ENCODE measurements at regions not wholly inside any gene's neighbourhood (a gene's known extent, or its start where the extent isn't known, plus 50 kb on each side); places are given as distances from the start of the nearest gene placed in this dataset.
A peak's percentile ranks its signal among the peaks of the same experiment; 100 is the strongest.

DNA sequence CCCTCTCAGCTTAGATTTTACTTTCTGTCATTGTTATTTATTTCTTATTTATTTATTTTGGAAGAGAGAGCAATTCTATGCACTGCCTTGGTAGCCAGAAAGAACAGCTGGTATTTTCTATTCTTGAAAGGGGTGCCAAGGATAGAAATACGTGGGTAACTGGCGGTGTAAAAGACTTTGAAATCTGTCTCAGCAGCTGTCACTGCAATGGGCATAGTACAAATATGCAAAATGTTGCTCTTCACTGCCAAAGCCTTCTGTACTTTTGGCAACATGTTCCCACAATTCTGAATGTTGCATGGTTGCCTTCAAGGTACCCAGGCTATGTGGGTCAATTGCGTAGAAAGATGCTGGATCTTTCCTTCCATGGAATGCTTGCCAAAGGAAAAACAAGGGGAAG lies 230.2 kb upstream of the EDIL3 start:
- DNase-seq (ENCODE audit: low read depth in 2 of 3, low spot score in 2 of 3), result no peak

DNA sequence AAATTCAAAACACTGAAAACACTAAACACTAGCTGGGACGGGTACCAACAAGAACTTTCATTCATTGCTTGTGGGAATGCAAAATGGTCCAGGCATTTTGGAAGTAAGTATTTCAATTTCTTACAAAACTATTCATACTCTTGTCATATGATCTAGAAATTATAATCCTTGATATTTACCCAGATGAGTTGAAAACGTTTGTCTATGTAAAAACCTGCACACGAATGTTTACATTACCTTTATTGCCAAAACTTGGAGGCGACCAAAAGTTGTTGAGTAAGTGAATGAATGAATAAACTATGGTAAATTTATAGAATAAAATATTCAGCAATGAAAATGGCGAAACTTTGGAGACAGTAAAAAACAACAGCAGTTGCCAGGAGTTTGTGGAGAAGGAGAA lies 222.1 kb upstream of the EDIL3 start:
- no peak for DNase-seq (ENCODE audit: low read depth in 2 of 3, low spot score in 2 of 3)

DNA sequence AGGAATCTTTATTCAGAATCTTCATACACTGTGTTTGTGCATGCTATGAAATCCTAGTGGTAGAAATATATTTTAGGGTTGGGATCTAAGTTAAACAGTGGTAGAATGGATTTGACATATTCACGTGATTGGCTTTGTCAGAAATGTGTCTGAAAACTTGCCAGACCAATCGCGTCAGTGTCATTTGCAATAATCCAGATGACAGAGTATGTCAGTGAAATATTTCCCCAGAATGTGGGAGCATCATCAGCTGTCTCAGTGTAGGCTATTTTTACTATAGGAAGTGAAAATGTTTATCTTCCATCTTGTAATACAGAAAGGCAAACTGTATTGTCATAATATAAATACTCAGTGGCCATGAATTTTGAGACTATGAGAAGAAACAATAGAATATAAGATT lies 220.6 kb upstream of the EDIL3 start:
- DNase-seq (ENCODE audit: low read depth in 2 of 3, low spot score in 2 of 3), result no peak

DNA sequence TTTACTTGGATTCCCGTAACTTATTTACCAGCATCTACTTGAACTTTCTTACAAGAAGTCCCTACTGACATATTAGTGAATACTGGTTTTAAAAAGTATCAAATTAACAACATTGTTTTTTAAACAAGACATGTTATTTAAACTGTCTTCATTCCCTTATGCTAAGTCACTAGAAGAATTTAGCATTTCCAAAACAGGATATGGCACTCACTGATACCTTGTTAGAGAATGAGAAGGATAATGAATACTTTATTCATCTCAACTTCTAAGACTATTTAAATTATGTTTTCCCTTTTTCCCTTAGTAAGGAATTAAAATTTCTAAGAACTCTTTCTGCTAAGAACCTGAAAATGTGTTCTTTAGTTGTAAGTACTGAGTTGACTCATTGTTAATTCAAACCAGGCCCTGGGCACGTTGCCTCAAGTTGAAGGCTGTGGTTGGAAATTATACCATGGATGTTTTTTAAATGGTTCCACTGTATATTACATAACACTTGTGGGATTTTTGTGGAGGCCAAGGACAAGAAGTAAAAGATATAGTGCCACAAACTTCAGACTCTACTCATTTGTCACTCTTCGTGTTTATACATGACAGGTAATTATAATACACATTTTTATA lies 219.0 kb upstream of the EDIL3 start:
- peak in 1 of 3 donors; percentile 11 for DNase-seq (ENCODE audit: low read depth in 2 of 3, low spot score in 2 of 3)

DNA sequence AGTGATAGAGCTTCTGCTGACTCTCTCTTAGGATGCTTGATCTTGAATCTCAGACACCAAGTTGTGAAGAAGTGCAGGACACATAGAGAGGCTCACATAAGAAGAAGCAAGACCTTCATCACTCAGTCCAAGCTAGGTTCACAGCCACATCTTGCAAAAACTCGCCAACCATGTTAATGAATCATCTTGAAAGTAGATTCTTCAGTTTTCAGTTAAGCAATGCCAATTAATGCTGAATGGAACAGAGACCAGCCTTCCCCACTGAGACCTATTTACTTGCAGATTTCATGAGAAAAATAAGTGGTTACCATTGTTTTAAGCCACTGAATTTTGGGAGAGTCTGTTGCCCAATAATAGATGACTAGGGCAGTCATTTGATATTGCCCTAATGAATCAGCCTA lies 217.7 kb upstream of the EDIL3 start:
- no peak for DNase-seq (ENCODE audit: low read depth in 2 of 3, low spot score in 2 of 3)

DNA sequence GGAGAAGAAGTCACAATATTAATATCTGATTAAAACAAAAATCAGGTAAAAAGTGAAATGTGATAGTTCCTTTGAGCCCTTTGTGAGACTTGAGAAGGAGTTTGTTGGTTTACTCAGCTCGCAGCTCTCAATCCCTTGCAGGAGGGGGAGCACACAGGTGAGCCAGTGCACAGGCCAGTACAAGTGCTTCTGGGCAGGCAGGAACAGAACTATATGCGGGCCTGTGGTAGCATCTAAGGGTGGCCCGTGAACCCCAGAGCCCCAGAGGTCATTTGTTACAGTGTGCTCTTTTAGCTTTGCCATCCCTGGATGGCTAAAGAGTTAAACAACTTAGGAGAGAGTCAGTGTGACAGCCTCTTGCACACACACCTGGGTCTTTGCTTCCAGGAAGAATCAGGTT lies 215.3 kb upstream of the EDIL3 start:
- no peak for DNase-seq (ENCODE audit: low read depth in 2 of 3, low spot score in 2 of 3)

DNA sequence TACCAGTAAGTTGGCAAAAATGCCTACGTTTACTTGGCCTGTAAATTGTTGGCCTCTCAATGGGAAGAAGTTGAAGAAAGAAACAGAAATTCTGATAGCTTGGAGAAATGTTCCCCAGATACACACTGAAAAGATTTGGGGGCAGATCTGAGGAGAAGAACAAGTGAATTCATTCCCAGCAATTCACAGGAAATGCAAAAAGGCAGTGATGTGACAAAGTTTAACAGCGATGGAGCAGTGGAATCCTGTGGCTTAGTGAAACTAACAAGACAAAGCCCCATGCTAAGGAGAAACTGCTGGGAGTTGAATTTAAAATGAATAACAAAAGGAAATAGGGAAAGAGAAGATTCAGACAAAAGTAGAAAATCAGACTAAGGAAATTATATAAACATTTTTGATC lies 213.2 kb upstream of the EDIL3 start:
- DNase-seq (ENCODE audit: low read depth in 2 of 3, low spot score in 2 of 3), result no peak

DNA sequence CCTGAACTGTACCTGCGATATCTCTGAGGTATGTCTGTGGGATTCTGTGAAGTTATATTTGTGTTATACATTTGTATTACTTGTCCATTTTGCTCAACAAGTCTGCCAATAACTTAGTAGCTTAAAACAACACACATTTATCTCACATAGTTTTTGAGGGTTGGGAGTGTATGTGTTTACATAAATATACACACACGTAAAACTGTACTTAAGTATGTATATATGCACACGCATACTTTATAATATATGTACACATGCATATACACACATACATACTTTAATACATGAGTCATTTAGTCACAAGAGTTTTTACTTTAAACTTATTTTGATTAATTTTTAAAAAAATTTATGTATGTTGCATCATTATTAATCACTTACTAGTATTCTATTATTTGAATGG lies 205.9 kb upstream of the EDIL3 start:
- no peak for DNase-seq (ENCODE audit: low read depth in 2 of 3, low spot score in 2 of 3)

DNA sequence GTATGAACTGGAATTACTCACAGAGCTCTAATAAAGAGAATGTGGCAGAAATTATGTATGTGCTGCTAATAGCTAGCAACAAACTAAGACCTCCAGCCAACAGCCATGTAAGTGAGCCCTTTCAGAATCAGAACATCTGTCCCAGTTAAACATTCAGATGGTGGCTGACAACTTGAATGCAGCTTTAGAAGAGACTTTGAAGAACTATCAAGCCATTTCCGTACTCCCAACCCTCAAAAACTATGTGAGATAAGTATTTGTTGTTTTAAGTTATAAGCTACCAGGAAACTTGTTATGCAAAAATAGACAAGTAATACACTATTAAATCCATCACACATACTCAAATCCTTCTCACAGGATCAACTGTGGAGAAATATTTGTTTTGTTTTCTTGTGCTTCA lies 205.2 kb upstream of the EDIL3 start:
- no peak for DNase-seq (ENCODE audit: low read depth in 2 of 3, low spot score in 2 of 3)

DNA sequence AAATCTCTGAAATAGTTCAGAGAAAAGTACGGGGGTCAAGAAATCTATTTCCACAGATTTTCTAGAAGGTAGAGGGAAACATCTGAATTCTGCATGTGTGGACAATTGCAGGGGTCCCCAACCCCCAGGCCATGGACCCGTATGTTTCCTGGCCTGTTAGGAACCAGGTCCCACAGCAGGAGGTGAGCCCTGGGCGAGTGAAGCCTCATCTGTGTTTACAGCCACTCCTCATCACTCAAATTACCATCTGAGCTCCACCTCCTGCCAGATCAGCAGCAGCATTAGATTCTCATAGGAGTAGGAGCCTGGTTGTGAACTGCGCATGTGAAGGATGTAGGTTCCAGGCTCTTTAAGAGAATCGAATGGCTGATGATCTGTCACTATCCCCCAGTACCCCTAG lies 200.5 kb upstream of the EDIL3 start:
- no peak for DNase-seq (ENCODE audit: low read depth in 2 of 3, low spot score in 2 of 3)

DNA sequence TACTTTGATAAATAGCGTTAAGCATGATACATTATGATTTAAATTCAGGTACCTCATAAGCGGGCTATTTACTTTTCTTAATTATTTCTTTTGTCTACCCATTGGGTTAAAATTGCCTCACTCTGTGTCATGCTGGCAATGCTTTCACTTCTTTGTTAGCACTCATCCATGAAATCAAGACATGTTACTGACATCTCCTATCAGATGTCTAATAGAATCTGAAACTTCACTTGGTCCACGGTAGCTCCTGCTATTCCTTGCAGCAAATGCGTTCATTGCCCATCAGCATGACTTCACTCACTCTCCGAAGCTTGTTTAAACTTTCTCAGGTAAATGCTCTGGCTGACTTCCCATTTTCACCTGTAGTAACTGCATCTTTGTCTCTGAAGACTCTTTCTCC lies 193.5 kb upstream of the EDIL3 start:
- DNase-seq (ENCODE audit: low read depth in 2 of 3, low spot score in 2 of 3), result no peak

DNA sequence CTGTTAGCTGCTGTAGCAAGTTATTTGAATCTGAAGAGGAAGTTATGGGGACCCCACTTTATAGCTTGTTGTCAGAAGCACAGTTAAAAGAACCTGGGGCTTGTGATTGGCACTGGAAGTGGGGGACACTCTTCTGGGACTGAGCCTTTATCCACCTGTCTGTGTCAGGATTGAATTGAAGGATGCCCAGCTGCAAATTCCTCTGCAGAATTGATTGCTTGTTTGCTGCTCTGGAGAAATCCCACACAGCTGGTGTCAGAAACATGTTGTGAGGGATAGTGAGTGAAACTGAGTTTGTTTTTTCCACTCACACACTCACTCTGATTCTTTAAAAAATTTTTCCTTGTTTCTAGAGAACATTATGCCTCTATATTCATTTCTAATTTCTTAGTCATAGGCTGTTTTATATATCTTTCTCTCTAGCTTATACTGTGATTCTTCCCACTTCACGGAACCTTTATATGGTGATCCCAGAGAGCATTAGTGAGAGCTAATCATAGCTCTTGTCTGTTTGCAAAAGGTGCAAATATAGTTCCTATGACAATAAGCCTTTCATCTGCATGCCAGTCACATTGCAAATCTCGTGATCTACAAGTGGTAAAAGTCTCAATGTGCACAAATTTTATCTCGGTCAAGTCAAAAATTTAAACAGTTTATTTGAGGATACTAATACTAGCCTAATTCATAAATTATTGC lies 188.5 kb upstream of the EDIL3 start:
- DNase-seq (ENCODE audit: low read depth in 2 of 3, low spot score in 2 of 3), result no peak

DNA sequence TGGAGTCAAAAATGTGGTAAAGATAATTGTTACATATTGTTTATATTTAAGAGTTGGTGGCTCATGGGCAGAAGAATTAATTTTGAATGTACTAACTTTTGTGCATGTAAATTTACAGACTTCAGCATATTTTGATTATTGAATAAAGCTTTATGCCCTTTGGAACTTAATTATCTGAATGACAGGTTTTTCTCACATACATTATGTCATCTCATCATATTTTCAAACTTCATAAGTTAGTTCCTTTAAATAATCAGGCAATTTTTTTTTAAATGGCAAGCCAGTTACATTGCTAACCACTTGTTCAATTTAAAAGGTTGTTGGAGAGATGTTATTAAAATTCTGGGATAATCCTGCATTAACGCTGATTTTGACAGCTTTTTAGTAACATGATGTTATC lies 184.6 kb upstream of the EDIL3 start:
- no peak for DNase-seq (ENCODE audit: low read depth in 2 of 3, low spot score in 2 of 3)

DNA sequence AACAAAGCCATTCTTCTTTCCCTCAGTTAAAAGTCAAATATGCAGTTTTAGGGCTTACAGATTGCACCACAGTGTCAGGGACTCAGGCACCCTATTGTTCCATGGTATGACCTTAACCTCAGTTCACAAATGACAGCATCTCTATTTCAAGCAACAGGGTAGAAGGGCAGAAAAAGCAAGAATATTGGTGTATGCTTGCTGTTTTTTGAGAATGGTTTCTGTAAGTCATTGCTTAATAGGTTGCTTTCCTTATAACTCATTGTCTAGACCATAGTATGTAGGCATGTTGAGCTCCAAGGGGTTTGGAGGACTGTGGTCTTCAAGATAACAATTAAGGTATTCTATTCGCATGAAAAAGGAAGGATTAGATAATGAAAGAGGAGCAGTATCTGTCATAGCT lies 183.5 kb upstream of the EDIL3 start:
- no peak for DNase-seq (ENCODE audit: low read depth in 2 of 3, low spot score in 2 of 3)

DNA sequence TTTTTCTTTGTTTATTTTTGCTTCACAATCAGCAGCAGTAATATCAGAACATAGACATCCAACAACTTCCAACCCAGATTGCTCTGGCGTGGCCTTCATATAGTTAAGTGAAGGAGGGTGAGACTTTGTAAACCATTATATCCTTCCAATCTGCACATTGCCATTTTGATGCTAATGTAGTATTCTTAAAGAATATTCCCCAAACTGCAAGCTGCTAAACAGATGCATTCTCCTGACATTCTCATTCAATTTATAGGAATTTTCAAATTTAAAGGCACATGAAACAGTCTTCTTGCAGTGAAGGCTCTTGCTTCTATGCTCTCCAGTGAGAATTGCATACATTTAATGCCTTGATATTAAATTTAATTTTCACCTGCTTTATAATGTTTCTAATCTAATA lies 181.2 kb upstream of the EDIL3 start:
- DNase-seq (ENCODE audit: low read depth in 2 of 3, low spot score in 2 of 3), result no peak

DNA sequence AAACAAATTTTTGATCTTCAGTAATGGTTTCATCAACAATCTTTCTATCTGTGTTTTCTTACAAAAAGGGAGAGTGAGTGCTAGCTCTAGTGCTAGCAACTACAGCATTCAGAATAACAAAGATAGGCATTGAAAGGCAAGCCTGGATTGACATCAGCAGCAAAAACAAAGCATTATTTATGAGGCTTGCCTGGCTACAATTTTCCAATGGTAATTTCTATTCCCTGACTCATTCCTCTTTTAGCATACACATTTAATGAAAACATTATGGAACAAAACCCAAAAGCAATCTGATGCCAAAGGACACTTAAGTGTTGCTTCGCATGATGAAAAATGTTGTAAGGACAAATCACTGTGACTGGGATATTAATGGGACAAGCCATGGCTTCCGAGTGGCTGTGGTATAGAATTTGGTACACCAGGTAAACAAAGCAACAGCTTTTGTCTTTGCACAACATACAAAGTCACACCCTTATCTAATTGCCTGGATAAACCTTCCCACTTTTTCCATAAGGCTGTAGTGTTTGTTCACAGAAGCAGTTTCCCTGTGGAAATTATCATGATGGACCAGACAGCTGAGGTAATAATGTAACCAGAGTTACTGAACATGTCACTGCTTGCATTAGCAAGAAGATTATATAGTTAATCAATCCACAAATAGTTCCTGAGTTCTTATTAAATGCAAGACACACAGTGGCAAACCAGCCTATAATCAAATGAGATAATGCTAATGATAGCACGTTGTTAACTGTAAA lies 179.8 kb upstream of the EDIL3 start:
- DNase-seq (ENCODE audit: low read depth in 2 of 3, low spot score in 2 of 3), result no peak

DNA sequence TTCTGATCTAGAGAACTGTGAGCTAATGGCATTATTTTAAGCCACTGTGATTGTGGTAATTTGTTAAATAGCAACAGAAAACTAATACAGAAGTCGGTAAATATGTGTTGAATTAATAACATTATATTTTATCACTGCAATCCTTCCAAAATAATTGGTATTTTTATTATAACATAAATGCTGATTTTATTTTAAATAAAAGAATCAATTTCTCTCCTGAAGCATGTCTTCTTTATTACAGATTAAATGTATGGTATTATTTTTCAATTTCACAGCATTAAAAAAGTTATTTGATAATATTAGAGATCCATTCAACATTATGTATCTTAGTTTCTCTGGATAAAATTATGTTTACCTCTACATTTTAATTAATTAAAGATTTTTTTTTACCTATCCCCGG lies 165.5 kb upstream of the EDIL3 start:
- DNase-seq (ENCODE audit: low read depth in 2 of 3, low spot score in 2 of 3), result no peak

DNA sequence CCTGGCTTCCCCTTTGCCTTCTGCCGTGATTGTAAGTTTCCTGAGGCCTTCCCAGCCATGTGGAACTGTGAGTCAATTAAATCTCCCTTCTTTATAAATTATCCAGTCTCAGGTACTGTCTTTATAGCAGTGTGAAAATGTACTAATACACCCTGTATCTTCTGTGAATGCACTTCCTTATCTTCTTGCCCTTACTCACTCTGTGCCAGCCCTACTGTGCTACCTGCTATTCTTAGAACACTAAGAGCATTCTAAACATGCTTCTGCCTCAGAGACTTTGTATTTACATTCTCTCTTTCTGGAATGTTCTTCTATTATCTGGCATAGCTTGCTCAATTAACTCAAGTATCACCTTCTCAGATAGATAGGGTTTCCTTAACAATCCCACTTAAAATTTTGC lies 164.4 kb upstream of the EDIL3 start:
- no peak for DNase-seq (ENCODE audit: low read depth in 2 of 3, low spot score in 2 of 3)

DNA sequence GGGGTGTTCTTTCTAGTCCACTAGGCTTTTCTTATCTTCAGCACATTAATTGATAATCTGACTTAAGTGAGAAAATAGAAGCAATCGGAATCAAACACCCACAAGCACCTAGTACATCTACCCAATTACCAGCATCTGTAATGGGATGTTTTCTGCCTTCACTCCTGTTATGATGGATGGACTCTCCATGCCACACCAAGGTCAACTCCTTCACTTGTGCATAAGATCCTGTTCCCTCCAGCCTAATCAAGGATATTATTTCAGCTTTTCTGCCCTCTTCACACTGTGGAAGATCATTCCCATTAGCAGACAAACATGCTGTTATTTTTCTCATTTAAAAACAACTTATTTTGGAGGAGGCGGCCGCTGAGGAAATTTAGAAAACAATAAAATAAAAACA lies 162.0 kb upstream of the EDIL3 start:
- no peak for DNase-seq (ENCODE audit: low read depth in 2 of 3, low spot score in 2 of 3)

DNA sequence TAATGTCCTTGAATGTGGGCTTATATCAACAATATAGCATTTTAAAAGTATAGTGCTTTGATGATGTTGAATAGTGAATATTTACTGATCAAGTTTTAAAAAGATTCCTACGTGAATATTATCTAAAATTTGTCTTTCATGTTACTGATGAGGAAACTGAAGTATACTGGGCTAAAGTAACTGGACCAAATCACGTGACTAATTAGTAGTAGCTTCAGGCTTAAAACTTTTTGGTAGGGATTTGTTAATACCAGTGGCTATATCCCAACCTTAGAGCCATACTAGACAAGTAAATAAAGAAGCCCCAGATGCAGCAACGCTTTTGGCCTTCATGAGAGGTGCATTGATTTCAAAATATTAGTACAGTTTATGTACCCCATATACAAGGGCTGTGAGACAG lies 152.1 kb upstream of the EDIL3 start:
- no peak for DNase-seq (ENCODE audit: low read depth in 2 of 3, low spot score in 2 of 3)

DNA sequence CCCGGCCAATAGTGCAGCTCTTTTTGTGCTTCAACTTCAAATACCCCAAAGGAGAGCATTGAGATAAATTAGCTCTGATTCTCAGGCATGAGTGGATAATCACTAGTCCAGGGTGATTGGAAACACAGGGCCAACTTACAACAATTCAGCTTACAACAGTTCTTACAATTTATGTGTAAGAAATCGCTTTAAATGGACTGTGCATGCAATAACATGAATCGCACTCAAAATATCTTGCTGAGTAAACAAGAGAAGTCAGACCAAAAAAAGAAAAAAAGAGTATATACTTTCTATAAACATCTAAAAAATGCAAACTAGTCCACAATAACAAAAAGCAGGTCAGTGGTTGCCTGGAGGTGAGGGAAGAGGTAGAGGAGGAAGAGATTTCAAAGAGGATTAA lies 150.6 kb upstream of the EDIL3 start:
- no peak for DNase-seq (ENCODE audit: low read depth in 2 of 3, low spot score in 2 of 3)

DNA sequence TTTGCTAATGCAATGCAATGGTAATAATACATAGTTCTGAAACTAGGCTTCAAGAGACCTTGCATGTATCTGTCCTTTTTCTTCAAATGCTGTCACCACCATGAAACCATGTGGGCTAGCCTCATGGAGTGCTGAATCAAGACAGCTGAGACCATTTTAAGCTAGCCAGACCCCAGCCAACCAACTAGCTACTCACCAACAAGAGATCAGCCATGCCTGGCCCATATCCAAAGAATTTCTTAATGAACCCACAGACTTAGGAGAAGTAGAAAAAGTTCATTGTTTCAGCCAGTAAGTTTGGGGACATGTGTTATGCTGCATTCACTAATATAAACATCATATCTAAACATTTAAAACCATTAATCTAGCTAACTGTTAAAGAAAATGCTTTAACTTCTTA lies 139.8 kb upstream of the EDIL3 start:
- no peak for DNase-seq (ENCODE audit: low read depth in 2 of 3, low spot score in 2 of 3)

Data from hematopoietic multipotent progenitor cell (in vitro differentiated cells).